ENCODE measurements at regions not wholly inside any gene's neighbourhood (a gene's known extent, or its start where the extent isn't known, plus 50 kb on each side); places are given as distances from the start of the nearest gene placed in this dataset.

- peaks cover 52% of the 10 kb centered on the region for H3K4me1 ChIP-seq (ENCODE audit: low read length)
- no peaks in the 10 kb centered on the region for H3K36me3 ChIP-seq (replicated peaks; ENCODE audit: low read depth, low read length)
- H3K4me3 ChIP-seq (ENCODE audit: low read length), result no peak overlapping the region
- H2AFZ ChIP-seq (ENCODE audit: low read depth, low read length), result no peak overlapping the region
- TF ChIP-seq EZH2phosphoT487 (IDR thresholded peaks at IDR 0.05; ENCODE audit: low read depth), result no peak
- TF ChIP-seq CTCF (IDR thresholded peaks at IDR 0.05; ENCODE audit: low read depth, low read length), result no peak
- H3K9me3 ChIP-seq (ENCODE audit: insufficient read depth, low read length), result no peaks in the 10 kb centered on the region
- no peak overlapping the region for H3K4me2 ChIP-seq (ENCODE audit: low read length)
- no peak overlapping the region for H3K27ac ChIP-seq (ENCODE audit: low read length)
- no peaks in the 10 kb centered on the region; the same call in none of the 2 replicates for H3K27me3 ChIP-seq (ENCODE audit: low read depth, low read length)
- H3K9ac ChIP-seq (ENCODE audit: low read length), result no peak overlapping the region
- no peaks in the 10 kb centered on the region for H4K20me1 ChIP-seq (ENCODE audit: insufficient read depth, low read length)
- no peaks in the 10 kb centered on the region for H3K79me2 ChIP-seq (ENCODE audit: low read length)
These were observed 422.2 kb downstream of the NOVA1 start for GRCh38 chr14:26175658-26176057.

GRCh38 chr14:26174395-26174794 is 423.4 kb downstream of the NOVA1 start:
- no peaks in the 10 kb centered on the region for H3K9me3 ChIP-seq (ENCODE audit: insufficient read depth, low read length)
- peaks cover 45% of the 10 kb centered on the region for H3K4me1 ChIP-seq (ENCODE audit: low read length)
- H2AFZ ChIP-seq (ENCODE audit: low read depth, low read length), result 0 out of 2 replicates have a peak overlapping the region, but pooled peaks have one; percentile 31
- no peaks in the 10 kb centered on the region; the same call in none of the 2 replicates for H3K27me3 ChIP-seq (ENCODE audit: low read depth, low read length)
- H3K36me3 ChIP-seq (replicated peaks; ENCODE audit: low read depth, low read length), result no peaks in the 10 kb centered on the region
- peak overlapping the region; percentile 33; the same call in 1 of the 2 replicates for H3K9ac ChIP-seq (ENCODE audit: low read length)
- H3K79me2 ChIP-seq (ENCODE audit: low read length), result no peaks in the 10 kb centered on the region
- peak overlapping the region; percentile 83 for H3K27ac ChIP-seq (ENCODE audit: low read length)
- peak overlapping the region; percentile 75 for H3K4me2 ChIP-seq (ENCODE audit: low read length)
- no peaks in the 10 kb centered on the region for H4K20me1 ChIP-seq (ENCODE audit: insufficient read depth, low read length)
- no peak for TF ChIP-seq CTCF (IDR thresholded peaks at IDR 0.05; ENCODE audit: low read depth, low read length)
- peak overlapping the region; percentile 54 for H3K4me3 ChIP-seq (ENCODE audit: low read length)

GRCh38 chr14:26173581-26174110 is 424.2 kb downstream of the NOVA1 start:
- Histone ChIP-seq H3K4me1 (ENCODE audit: low read length) (peaks cover 42% of the 10 kb centered on the region), H2AFZ (ENCODE audit: low read depth, low read length) (no peak overlapping the region), H4K20me1 (ENCODE audit: insufficient read depth, low read length) (no peaks in the 10 kb centered on the region), H3K9me3 (ENCODE audit: insufficient read depth, low read length) (no peaks in the 10 kb centered on the region), H3K9ac (ENCODE audit: low read length) (peak overlapping the region; percentile 39; the same call in 1 of the 2 replicates), H3K4me3 (ENCODE audit: low read length) (peak overlapping the region; percentile 54), H3K27me3 (ENCODE audit: low read depth, low read length) (no peaks in the 10 kb centered on the region; the same call in none of the 2 replicates), H3K27ac (ENCODE audit: low read length) (peak overlapping the region; percentile 83), H3K4me2 (ENCODE audit: low read length) (peak overlapping the region; percentile 75), H3K79me2 (ENCODE audit: low read length) (no peaks in the 10 kb centered on the region), H3K36me3 (replicated peaks; ENCODE audit: low read depth, low read length) (no peaks in the 10 kb centered on the region)
- TF ChIP-seq EZH2phosphoT487 (IDR thresholded peaks at IDR 0.05; ENCODE audit: low read depth) (no peak), CTCF (IDR thresholded peaks at IDR 0.05; ENCODE audit: low read depth, low read length) (no peak)

- no peaks in the 10 kb centered on the region for H3K79me2 ChIP-seq (ENCODE audit: low read length)
- H3K9me3 ChIP-seq (ENCODE audit: insufficient read depth, low read length), result no peaks in the 10 kb centered on the region
- no peak overlapping the region for H3K4me2 ChIP-seq (ENCODE audit: low read length)
- TF ChIP-seq CTCF (IDR thresholded peaks at IDR 0.05; ENCODE audit: low read depth, low read length) (no peak), EZH2phosphoT487 (IDR thresholded peaks at IDR 0.05; ENCODE audit: low read depth) (no peak)
- H3K36me3 ChIP-seq (replicated peaks; ENCODE audit: low read depth, low read length), result no peaks in the 10 kb centered on the region
- peaks cover 42% of the 10 kb centered on the region for H3K4me1 ChIP-seq (ENCODE audit: low read length)
- no peaks in the 10 kb centered on the region for H4K20me1 ChIP-seq (ENCODE audit: insufficient read depth, low read length)
- no peak overlapping the region for H3K9ac ChIP-seq (ENCODE audit: low read length)
- H3K27me3 ChIP-seq (ENCODE audit: low read depth, low read length), result no peaks in the 10 kb centered on the region; the same call in 1 of the 2 replicates
- H2AFZ ChIP-seq (ENCODE audit: low read depth, low read length), result no peak overlapping the region
- H3K27ac ChIP-seq (ENCODE audit: low read length), result no peak overlapping the region
- H3K4me3 ChIP-seq (ENCODE audit: low read length), result no peak overlapping the region
These were observed 425.4 kb downstream of the NOVA1 start for GRCh38 chr14:26172396-26172795.
